ENCODE measurements at regions not wholly inside any gene's neighbourhood (a gene's known extent, or its start where the extent isn't known, plus 50 kb on each side); places are given as distances from the start of the nearest gene placed in this dataset.
A peak's percentile ranks its signal among the peaks of the same experiment; 100 is the strongest.

DNA sequence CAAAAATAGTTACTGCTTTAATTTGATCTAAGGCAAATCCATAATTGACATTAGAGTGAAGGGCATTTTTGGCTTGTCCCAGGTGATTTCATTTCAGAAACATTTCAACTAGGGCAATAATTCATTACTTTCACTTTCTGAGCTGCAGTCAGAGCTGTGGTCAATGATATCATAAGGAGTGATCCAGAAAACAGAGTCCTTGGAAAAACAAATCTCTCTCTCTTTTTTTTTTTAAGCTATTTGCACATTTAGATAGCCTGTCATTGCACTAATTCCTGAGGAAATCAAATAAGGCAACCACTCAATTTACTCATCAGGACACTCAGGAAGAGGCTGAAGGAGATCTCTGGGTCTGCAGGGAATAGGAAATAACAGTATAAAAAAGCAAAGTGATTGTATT is 269.5 kb upstream of the LRRC3B start:
- H3K27ac Mint-ChIP-seq (ENCODE audit: unreplicated experiment), result peak overlapping the region; percentile 78
- Histone ChIP-seq H3K4me2 (ENCODE audit: low read length) (no peak overlapping the region), H3K79me2 (ENCODE audit: insufficient read depth, low read length) (no peaks in the 10 kb centered on the region), H3K4me3 (ENCODE audit: insufficient read depth, low read depth, low read length) (no peak overlapping the region), H2AFZ (ENCODE audit: low read depth, low read length) (no peak overlapping the region), H4K20me1 (ENCODE audit: insufficient read depth, low read length) (no peaks in the 10 kb centered on the region), H3K4me1 (ENCODE audit: insufficient read depth, low read length) (no peaks in the 10 kb centered on the region), H3K9me3 (ENCODE audit: insufficient read depth, low read depth, low read length) (peaks cover 3% of the 10 kb centered on the region), H3K27me3 (ENCODE audit: insufficient read depth, low read length) (no peaks in the 10 kb centered on the region), H3K27ac (ENCODE audit: low read depth, low read length) (no peak overlapping the region), H3K36me3 (ENCODE audit: insufficient read depth, low read length) (no peaks in the 10 kb centered on the region), H3K9ac (ENCODE audit: low read length) (no peak overlapping the region)
- H3K9me3 Mint-ChIP-seq (ENCODE audit: unreplicated experiment), result peaks cover 3% of the 10 kb centered on the region
- H3K4me1 Mint-ChIP-seq (ENCODE audit: low read depth, unreplicated experiment), result peaks cover 28% of the 10 kb centered on the region
- FAIRE-seq, result no peak
- TF ChIP-seq, protein P1, sequence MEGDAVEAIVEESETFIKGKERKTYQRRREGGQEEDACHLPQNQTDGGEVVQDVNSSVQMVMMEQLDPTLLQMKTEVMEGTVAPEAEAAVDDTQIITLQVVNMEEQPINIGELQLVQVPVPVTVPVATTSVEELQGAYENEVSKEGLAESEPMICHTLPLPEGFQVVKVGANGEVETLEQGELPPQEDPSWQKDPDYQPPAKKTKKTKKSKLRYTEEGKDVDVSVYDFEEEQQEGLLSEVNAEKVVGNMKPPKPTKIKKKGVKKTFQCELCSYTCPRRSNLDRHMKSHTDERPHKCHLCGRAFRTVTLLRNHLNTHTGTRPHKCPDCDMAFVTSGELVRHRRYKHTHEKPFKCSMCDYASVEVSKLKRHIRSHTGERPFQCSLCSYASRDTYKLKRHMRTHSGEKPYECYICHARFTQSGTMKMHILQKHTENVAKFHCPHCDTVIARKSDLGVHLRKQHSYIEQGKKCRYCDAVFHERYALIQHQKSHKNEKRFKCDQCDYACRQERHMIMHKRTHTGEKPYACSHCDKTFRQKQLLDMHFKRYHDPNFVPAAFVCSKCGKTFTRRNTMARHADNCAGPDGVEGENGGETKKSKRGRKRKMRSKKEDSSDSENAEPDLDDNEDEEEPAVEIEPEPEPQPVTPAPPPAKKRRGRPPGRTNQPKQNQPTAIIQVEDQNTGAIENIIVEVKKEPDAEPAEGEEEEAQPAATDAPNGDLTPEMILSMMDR (IDR thresholded peaks at IDR 0.05; ENCODE audit: insufficient read depth, low read depth, low read length), result no peak
- no peak for TF ChIP-seq EZH2 (IDR thresholded peaks at IDR 0.05; ENCODE audit: insufficient read depth, low read length)
- DNase-seq (ENCODE audit: low read depth), result no peak
- no peaks in the 10 kb centered on the region for H3K27me3 Mint-ChIP-seq (ENCODE audit: low read depth, unreplicated experiment)
- H3K36me3 Mint-ChIP-seq (ENCODE audit: low read depth, unreplicated experiment), result no peaks in the 10 kb centered on the region
- no peak overlapping the region for H3K4me3 Mint-ChIP-seq (ENCODE audit: unreplicated experiment)

GRCh38 chr3:26358405-26358804 is 264.2 kb upstream of the LRRC3B start:
- Histone ChIP-seq H3K27me3 (ENCODE audit: insufficient read depth, low read length) (no peaks in the 10 kb centered on the region), H3K27ac (ENCODE audit: low read depth, low read length) (no peak overlapping the region), H3K4me1 (ENCODE audit: insufficient read depth, low read length) (no peaks in the 10 kb centered on the region), H3K4me3 (ENCODE audit: insufficient read depth, low read depth, low read length) (no peak overlapping the region), H3K79me2 (ENCODE audit: insufficient read depth, low read length) (no peaks in the 10 kb centered on the region), H3K9me3 (ENCODE audit: insufficient read depth, low read depth, low read length) (peaks cover 3% of the 10 kb centered on the region), H2AFZ (ENCODE audit: low read depth, low read length) (no peak overlapping the region), H4K20me1 (ENCODE audit: insufficient read depth, low read length) (no peaks in the 10 kb centered on the region), H3K36me3 (ENCODE audit: insufficient read depth, low read length) (no peaks in the 10 kb centered on the region), H3K4me2 (ENCODE audit: low read length) (no peak overlapping the region), H3K9ac (ENCODE audit: low read length) (no peak overlapping the region)
- no peak for FAIRE-seq
- TF ChIP-seq, protein P1 (IDR thresholded peaks at IDR 0.05; ENCODE audit: insufficient read depth, low read depth, low read length), result no peak
- TF ChIP-seq EZH2 (IDR thresholded peaks at IDR 0.05; ENCODE audit: insufficient read depth, low read length), result no peak
- Mint-ChIP-seq H3K4me1 (ENCODE audit: low read depth, unreplicated experiment) (peaks cover 10% of the 10 kb centered on the region), H3K4me3 (ENCODE audit: unreplicated experiment) (no peak overlapping the region), H3K36me3 (ENCODE audit: low read depth, unreplicated experiment) (no peaks in the 10 kb centered on the region), H3K27me3 (ENCODE audit: low read depth, unreplicated experiment) (no peaks in the 10 kb centered on the region), H3K27ac (ENCODE audit: unreplicated experiment) (no peak overlapping the region), H3K9me3 (ENCODE audit: unreplicated experiment) (no peaks in the 10 kb centered on the region)
- no peak for DNase-seq (ENCODE audit: low read depth)

GRCh38 chr3:26365706-26366105 is 256.9 kb upstream of the LRRC3B start:
- peaks cover 7% of the 10 kb centered on the region for H3K4me1 Mint-ChIP-seq (ENCODE audit: low read depth, unreplicated experiment)
- Histone ChIP-seq H3K27ac (ENCODE audit: low read depth, low read length) (no peak overlapping the region), H3K4me1 (ENCODE audit: insufficient read depth, low read length) (no peaks in the 10 kb centered on the region), H3K27me3 (ENCODE audit: insufficient read depth, low read length) (no peaks in the 10 kb centered on the region), H4K20me1 (ENCODE audit: insufficient read depth, low read length) (no peaks in the 10 kb centered on the region), H3K36me3 (ENCODE audit: insufficient read depth, low read length) (no peaks in the 10 kb centered on the region), H3K9ac (ENCODE audit: low read length) (no peak overlapping the region), H2AFZ (ENCODE audit: low read depth, low read length) (no peak overlapping the region), H3K9me3 (ENCODE audit: insufficient read depth, low read depth, low read length) (no peaks in the 10 kb centered on the region), H3K4me3 (ENCODE audit: insufficient read depth, low read depth, low read length) (no peak overlapping the region), H3K79me2 (ENCODE audit: insufficient read depth, low read length) (no peaks in the 10 kb centered on the region), H3K4me2 (ENCODE audit: low read length) (no peak overlapping the region)
- DNase-seq (ENCODE audit: low read depth), result no peak
- no peak for TF ChIP-seq EZH2 (IDR thresholded peaks at IDR 0.05; ENCODE audit: insufficient read depth, low read length)
- TF ChIP-seq, protein P1 (IDR thresholded peaks at IDR 0.05; ENCODE audit: insufficient read depth, low read depth, low read length), result no peak
- no peaks in the 10 kb centered on the region for H3K36me3 Mint-ChIP-seq (ENCODE audit: low read depth, unreplicated experiment)
- no peak overlapping the region for H3K27ac Mint-ChIP-seq (ENCODE audit: unreplicated experiment)
- H3K9me3 Mint-ChIP-seq (ENCODE audit: unreplicated experiment), result no peaks in the 10 kb centered on the region
- no peak for FAIRE-seq
- H3K27me3 Mint-ChIP-seq (ENCODE audit: low read depth, unreplicated experiment), result no peaks in the 10 kb centered on the region
- no peak overlapping the region for H3K4me3 Mint-ChIP-seq (ENCODE audit: unreplicated experiment)

Measured in astrocyte (in vitro differentiated cells and primary cell).